Heart left ventricle (tissue), 13 donors: ENCODE measurements at regions not wholly inside any gene's neighbourhood (a gene's known extent, or its start where the extent isn't known, plus 50 kb on each side); places are given as distances from the start of the nearest gene placed in this dataset.

Experiments used
- POLR2A ChIP-seq, 2 donors: fragments of 450-650 bp; IDR thresholded peaks; one replicate each; pipeline ENCODE4 v1.6.1; 2017; ENCODE audit warnings: antibody characterized with exemption in 2 of 2, mild to moderate bottlenecking in 2 of 2, moderate library complexity in 2 of 2
- TF ChIP-seq, protein P1 (sequence below), 12 donors: fragments of 200-600 bp; sonication (generic) in 4 of 12; IDR thresholded peaks; one replicate each; pipeline versions ENCODE4 v1.5.0 to v1.8.0; 2018 to 2022; ENCODE audit warnings: antibody characterized with exemption in 12 of 12, mild to moderate bottlenecking in 5 of 12
- donor health status: ischemic (EF 13 %, LVEDD 7.1; RV severe dilation, severe dysfunction).
- donor health status: DM: no; HTN: yes; CAD: no.
- donor health status: DM: no; HTN: no; CAD: no.
- donor health status: ischemic (EF 25% LVEDD 6.9; RV normal size, moderate dysfunction).
- donor health status: ischemic (EF 25% LVEDD 5.7; RV mildly dilated, moderate dysfunction).
- donor health status: ischemic (EF 35%, LVEDD 5.7; RV mildly dilated, moderate dysfunction).
- donor health status: nonischemic (EF 11% LVEDD 7.7; RV severe dilation, severe dysfunction).
- donor health status: DM: yes; HTN: yes; CAD: no.
- donor health status: PGD.
- donor health status: ischemic (EF 29% LVEDD 5.4; RV normal size, mild dysfunction).
- donor health status: nonischemic (EF 23%, LVEDD 6.1; RV moderate dilation, normal function).

DNA sequence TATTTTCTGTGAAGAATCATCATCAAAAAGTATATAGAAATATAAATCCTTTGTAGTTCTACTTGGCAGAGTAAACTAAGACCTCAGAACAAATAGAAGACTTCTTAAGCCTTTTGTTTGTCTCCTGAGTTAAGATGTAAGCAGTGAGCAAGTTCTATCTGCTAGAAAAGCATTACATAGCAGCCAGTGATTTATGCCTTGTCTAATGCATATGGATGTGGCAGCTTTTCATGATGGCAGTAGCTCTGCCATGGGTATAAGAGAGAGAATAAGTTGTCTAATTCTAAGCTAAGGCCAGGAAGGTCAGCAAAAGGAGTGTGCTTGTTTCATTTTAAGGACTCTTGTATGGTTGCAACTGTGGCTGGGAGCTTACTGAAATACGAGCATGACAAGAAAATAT is 920.2 kb downstream of the GRIK2 start:
- TF ChIP-seq, protein P1, sequence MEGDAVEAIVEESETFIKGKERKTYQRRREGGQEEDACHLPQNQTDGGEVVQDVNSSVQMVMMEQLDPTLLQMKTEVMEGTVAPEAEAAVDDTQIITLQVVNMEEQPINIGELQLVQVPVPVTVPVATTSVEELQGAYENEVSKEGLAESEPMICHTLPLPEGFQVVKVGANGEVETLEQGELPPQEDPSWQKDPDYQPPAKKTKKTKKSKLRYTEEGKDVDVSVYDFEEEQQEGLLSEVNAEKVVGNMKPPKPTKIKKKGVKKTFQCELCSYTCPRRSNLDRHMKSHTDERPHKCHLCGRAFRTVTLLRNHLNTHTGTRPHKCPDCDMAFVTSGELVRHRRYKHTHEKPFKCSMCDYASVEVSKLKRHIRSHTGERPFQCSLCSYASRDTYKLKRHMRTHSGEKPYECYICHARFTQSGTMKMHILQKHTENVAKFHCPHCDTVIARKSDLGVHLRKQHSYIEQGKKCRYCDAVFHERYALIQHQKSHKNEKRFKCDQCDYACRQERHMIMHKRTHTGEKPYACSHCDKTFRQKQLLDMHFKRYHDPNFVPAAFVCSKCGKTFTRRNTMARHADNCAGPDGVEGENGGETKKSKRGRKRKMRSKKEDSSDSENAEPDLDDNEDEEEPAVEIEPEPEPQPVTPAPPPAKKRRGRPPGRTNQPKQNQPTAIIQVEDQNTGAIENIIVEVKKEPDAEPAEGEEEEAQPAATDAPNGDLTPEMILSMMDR (IDR thresholded peaks at IDR 0.05), result no peak
- no peak for TF ChIP-seq POLR2A (IDR thresholded peaks at IDR 0.05)
